ENCODE measurements at regions not wholly inside any gene's neighbourhood (a gene's known extent, or its start where the extent isn't known, plus 50 kb on each side); places are given as distances from the start of the nearest gene placed in this dataset.
"Not testable (repeated sequence)": the region's sequence is repeated elsewhere in the genome, so short reads cannot be mapped to it uniquely, and the experiment has no call there.

GRCh38 chr17:31738067-31738466 is 121.0 kb downstream of the COPRS start:
- no peak for DNase-seq (ENCODE audit: low read depth, low spot score)
- Histone ChIP-seq H3K4me1 (ENCODE audit: control insufficient read depth, insufficient read depth, low read length) (no peaks in the 10 kb centered on the region), H3K4me3 (ENCODE audit: low read length) (no peak overlapping the region), H3K9me3 (ENCODE audit: control insufficient read depth, insufficient read depth, low read length) (no peaks in the 10 kb centered on the region), H3K27me3 (ENCODE audit: control insufficient read depth, insufficient read depth, low read length) (no peaks in the 10 kb centered on the region), H3K36me3 (ENCODE audit: control insufficient read depth, insufficient read depth, low read length) (no peaks in the 10 kb centered on the region), H3K27ac (ENCODE audit: low read length) (no peak overlapping the region)
- WGBS (ENCODE audit: insufficient coverage, insufficient read length), result no CpG with 5 or more reads among the region's 8 CpGs

DNA sequence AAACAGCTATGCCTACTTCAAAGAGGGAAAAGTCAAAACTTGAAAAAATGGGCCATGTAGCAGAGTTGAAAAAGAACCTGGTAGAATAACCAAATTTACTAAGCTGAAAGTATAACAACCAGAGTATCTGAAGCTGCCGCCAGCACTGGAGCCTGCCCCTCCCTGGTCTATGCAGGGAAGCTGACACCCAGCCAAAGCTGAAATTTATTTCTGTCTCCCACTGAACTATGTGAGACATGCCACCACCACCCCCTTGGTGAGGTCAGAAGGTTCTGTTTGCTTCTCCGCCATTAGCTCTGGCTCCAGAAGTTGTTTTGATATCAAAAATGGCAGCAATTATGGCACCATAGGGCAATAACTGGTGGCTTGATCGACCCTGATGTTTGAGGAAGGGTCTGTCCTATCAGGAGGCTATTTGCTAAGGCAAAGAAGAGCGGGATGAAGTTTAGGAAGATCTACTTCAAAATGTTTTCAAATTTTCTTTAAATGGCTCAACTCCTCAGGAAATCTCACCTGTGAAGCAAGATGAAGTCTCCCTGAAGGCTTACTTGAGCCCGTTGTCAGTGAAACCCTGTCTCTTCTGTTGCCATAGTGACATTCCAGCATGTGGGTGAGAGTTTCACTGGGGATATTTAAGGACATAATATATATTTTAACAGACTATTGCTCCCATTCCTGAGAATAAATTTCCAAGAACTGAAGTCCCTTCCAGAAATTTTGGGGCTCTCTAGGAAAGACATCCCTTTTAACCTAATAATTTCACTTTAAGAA is 122.0 kb downstream of the COPRS start:
- H3K27me3 ChIP-seq (ENCODE audit: control insufficient read depth, insufficient read depth, low read length), result no peaks in the 10 kb centered on the region
- no peak overlapping the region for H3K27ac ChIP-seq (ENCODE audit: low read length)

DNA sequence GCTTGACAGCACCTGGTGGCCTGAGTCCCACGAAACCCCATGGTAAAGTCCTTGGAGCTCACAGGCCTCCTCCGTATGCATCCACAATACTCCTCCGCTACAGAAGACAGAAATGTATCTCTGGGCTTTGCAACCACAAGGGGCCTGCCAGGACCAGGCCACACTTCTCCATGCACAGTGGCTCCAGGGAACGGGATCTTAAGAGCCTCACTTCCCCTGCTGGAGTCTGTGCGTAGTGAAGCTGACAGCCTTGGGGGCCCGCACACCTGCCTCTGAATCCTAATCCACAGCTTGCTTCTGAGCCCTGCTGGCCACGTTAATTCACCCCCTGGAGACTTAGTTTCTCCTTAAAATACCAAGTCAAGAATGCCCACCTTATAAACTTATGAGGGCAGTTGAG is 125.7 kb downstream of the COPRS start:
- H3K9me3 ChIP-seq (ENCODE audit: control insufficient read depth, insufficient read depth, low read length), result no peaks in the 10 kb centered on the region
- no CpG with 5 or more reads among the region's 7 CpGs for WGBS (ENCODE audit: insufficient coverage, insufficient read length)
- DNase-seq (ENCODE audit: low read depth, low spot score), result peak; percentile 4

More for the DNA sequence above, 122.0 kb downstream of the COPRS start:
- WGBS (ENCODE audit: insufficient coverage, insufficient read length), result no CpG with 5 or more reads among the region's 5 CpGs
- DNase-seq (ENCODE audit: low read depth, low spot score), result no peak
- Histone ChIP-seq H3K36me3 (ENCODE audit: control insufficient read depth, insufficient read depth, low read length) (no peaks in the 10 kb centered on the region), H3K9me3 (ENCODE audit: control insufficient read depth, insufficient read depth, low read length) (no peaks in the 10 kb centered on the region), H3K4me3 (ENCODE audit: low read length) (no peak overlapping the region), H3K4me1 (ENCODE audit: control insufficient read depth, insufficient read depth, low read length) (no peaks in the 10 kb centered on the region)

DNA sequence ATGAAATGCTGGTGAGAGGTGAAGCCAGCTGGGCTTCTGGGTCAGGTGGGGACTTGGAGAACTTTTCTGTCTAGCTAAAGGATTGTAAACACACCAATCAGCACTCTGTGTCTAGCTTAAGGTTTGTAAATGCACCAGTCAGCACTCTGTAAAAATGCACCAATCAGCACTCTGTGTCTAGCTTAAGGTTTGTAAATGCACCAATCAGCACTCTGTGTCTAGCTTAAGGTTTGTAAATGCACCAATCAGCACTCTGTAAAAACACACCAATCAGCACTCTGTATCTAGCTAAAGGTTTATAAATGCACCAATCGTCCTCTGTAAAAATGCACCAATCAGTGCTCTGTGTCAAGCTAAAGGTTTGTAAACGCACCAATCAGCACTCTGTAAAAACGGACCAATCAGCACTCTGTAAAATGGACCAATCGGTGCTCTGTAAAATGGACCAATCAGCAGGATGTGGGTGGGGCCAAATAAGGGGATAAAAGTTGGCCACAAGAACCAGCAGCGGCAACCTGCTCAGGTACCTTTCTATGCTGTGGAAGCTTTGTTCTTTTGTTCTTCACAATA is 127.4 kb downstream of the COPRS start:
- not testable (repeated sequence) for H3K27ac ChIP-seq (ENCODE audit: low read length); H3K4me1 ChIP-seq (ENCODE audit: control insufficient read depth, insufficient read depth, low read length); DNase-seq (ENCODE audit: low read depth, low spot score); H3K27me3 ChIP-seq (ENCODE audit: control insufficient read depth, insufficient read depth, low read length); H3K4me3 ChIP-seq (ENCODE audit: low read length); H3K36me3 ChIP-seq (ENCODE audit: control insufficient read depth, insufficient read depth, low read length); H3K9me3 ChIP-seq (ENCODE audit: control insufficient read depth, insufficient read depth, low read length)
- no CpG with 5 or more reads among the region's 5 CpGs for WGBS (ENCODE audit: insufficient coverage, insufficient read length)

More for the DNA sequence above, 125.7 kb downstream of the COPRS start:
- no peak overlapping the region for H3K27ac ChIP-seq (ENCODE audit: low read length)
- H3K36me3 ChIP-seq (ENCODE audit: control insufficient read depth, insufficient read depth, low read length), result no peaks in the 10 kb centered on the region
- H3K4me1 ChIP-seq (ENCODE audit: control insufficient read depth, insufficient read depth, low read length), result no peaks in the 10 kb centered on the region
- H3K4me3 ChIP-seq (ENCODE audit: low read length), result no peak overlapping the region
- H3K27me3 ChIP-seq (ENCODE audit: control insufficient read depth, insufficient read depth, low read length), result no peaks in the 10 kb centered on the region

GRCh38 chr17:31731118-31731517 is 127.9 kb downstream of the COPRS start:
- Histone ChIP-seq H3K4me3 (ENCODE audit: low read length) (no peak overlapping the region), H3K4me1 (ENCODE audit: control insufficient read depth, insufficient read depth, low read length) (no peaks in the 10 kb centered on the region), H3K9me3 (ENCODE audit: control insufficient read depth, insufficient read depth, low read length) (no peaks in the 10 kb centered on the region), H3K27ac (ENCODE audit: low read length) (no peak overlapping the region), H3K27me3 (ENCODE audit: control insufficient read depth, insufficient read depth, low read length) (no peaks in the 10 kb centered on the region), H3K36me3 (ENCODE audit: control insufficient read depth, insufficient read depth, low read length) (no peaks in the 10 kb centered on the region)
- no CpG with 5 or more reads among the region's 3 CpGs for WGBS (ENCODE audit: insufficient coverage, insufficient read length)
- DNase-seq (ENCODE audit: low read depth, low spot score), result no peak

- Histone ChIP-seq H3K4me3 (ENCODE audit: low read length) (no peak overlapping the region), H3K9me3 (ENCODE audit: control insufficient read depth, insufficient read depth, low read length) (no peaks in the 10 kb centered on the region), H3K27me3 (ENCODE audit: control insufficient read depth, insufficient read depth, low read length) (no peaks in the 10 kb centered on the region), H3K36me3 (ENCODE audit: control insufficient read depth, insufficient read depth, low read length) (no peaks in the 10 kb centered on the region), H3K27ac (ENCODE audit: low read length) (no peak overlapping the region), H3K4me1 (ENCODE audit: control insufficient read depth, insufficient read depth, low read length) (no peaks in the 10 kb centered on the region)
- no CpG with 5 or more reads among the region's 4 CpGs for WGBS (ENCODE audit: insufficient coverage, insufficient read length)
- no peak for DNase-seq (ENCODE audit: low read depth, low spot score)
Measured at GRCh38 chr17:31726980-31727427, 132.0 kb downstream of the COPRS start.

- Histone ChIP-seq H3K9me3 (ENCODE audit: control insufficient read depth, insufficient read depth, low read length) (no peaks in the 10 kb centered on the region), H3K4me1 (ENCODE audit: control insufficient read depth, insufficient read depth, low read length) (no peaks in the 10 kb centered on the region), H3K27ac (ENCODE audit: low read length) (no peak overlapping the region), H3K27me3 (ENCODE audit: control insufficient read depth, insufficient read depth, low read length) (no peaks in the 10 kb centered on the region), H3K36me3 (ENCODE audit: control insufficient read depth, insufficient read depth, low read length) (no peaks in the 10 kb centered on the region), H3K4me3 (ENCODE audit: low read length) (no peak overlapping the region)
- no CpG with 5 or more reads among the region's 8 CpGs for WGBS (ENCODE audit: insufficient coverage, insufficient read length)
- DNase-seq (ENCODE audit: low read depth, low spot score), result no peak
Measured at GRCh38 chr17:31724619-31725018, 134.4 kb downstream of the COPRS start.

GRCh38 chr17:31724026-31724425 is 135.0 kb downstream of the COPRS start:
- DNase-seq (ENCODE audit: low read depth, low spot score), result no peak
- H3K9me3 ChIP-seq (ENCODE audit: control insufficient read depth, insufficient read depth, low read length), result no peaks in the 10 kb centered on the region
- no peak overlapping the region for H3K27ac ChIP-seq (ENCODE audit: low read length)
- H3K36me3 ChIP-seq (ENCODE audit: control insufficient read depth, insufficient read depth, low read length), result no peaks in the 10 kb centered on the region
- WGBS (ENCODE audit: insufficient coverage, insufficient read length), result no CpG with 5 or more reads among the region's 8 CpGs
- H3K4me3 ChIP-seq (ENCODE audit: low read length), result no peak overlapping the region
- no peaks in the 10 kb centered on the region for H3K4me1 ChIP-seq (ENCODE audit: control insufficient read depth, insufficient read depth, low read length)
- no peaks in the 10 kb centered on the region for H3K27me3 ChIP-seq (ENCODE audit: control insufficient read depth, insufficient read depth, low read length)

DNA sequence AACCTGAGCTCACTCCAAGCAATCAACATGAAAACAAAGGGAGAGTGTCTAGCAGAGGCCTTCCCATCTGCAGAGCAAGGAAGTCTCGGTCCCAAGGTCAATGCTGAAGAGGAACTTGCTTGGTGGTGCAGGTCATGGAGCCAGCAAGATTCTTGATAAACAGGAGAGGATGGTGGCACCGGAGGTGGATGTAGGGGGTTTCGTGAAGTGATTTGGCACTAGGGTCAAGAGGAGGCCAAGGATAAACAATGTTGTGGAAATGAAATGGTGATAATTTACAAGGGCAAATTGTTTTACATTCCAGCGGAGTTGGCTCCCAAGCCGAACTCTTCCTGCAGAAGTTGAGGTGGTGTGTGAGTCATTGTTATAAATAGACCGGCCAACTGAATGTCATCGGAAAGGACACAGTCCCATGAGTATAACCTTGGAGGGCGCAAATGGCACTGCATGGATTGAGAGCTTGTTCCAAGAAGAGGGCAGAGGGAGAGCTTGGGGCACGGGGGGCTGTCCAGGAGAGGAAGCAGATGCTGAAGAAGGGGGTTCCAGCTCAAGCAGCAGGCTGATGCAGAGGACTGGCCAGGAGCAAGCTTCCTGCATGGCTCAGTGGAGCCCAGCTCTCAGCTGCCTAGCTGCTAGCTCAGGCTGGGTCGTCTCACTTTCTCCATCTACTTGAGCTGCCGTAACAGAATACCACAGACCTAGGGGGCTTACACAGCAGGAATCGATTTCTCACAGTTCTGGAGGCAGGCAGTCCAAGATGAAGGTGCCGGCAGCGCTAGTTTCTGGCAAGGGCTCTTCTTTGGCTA is 136.6 kb downstream of the COPRS start:
- WGBS (ENCODE audit: insufficient coverage, insufficient read length), result no CpG with 5 or more reads among the region's 14 CpGs
- Histone ChIP-seq H3K9me3 (ENCODE audit: control insufficient read depth, insufficient read depth, low read length) (no peaks in the 10 kb centered on the region), H3K36me3 (ENCODE audit: control insufficient read depth, insufficient read depth, low read length) (no peaks in the 10 kb centered on the region), H3K4me3 (ENCODE audit: low read length) (no peak overlapping the region), H3K4me1 (ENCODE audit: control insufficient read depth, insufficient read depth, low read length) (no peaks in the 10 kb centered on the region), H3K27ac (ENCODE audit: low read length) (no peak overlapping the region), H3K27me3 (ENCODE audit: control insufficient read depth, insufficient read depth, low read length) (no peaks in the 10 kb centered on the region)
- no peak for DNase-seq (ENCODE audit: low read depth, low spot score)

DNA sequence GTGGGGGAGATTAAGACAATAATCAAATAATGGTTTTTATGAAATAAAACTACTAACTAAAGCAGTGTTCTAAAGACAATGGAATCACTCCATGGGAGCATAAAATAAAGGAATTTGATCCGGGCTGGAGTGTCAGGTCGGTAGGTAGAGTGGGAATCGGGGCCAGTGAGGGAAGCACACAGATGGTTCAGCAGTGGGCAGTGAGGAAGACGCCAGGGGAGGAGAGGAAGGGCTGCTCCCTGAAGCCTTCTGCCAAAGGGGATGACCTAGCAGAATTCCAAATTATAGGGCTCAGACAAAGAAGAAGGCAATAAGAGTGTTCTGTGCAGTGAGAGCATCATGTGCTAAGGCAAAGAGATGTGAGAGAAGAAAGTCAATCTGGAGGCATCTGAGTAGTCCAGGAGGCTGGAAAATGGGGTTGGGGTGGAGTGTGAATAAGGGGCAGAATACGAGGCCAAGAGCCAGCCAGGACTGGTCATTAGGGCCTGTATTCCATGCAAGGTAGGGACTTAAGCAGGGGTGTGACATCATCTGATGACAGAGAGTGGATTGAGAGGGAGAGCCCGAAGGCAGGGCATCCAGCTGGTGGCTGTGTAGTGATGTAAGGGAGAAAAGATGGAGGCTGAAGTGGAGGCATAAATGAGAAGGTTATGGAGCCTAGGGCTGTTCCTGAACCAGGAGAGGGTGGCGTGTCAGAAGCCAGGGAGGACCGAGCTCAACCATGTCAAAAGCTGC is 137.6 kb downstream of the COPRS start:
- no CpG with 5 or more reads among the region's 8 CpGs for WGBS (ENCODE audit: insufficient coverage, insufficient read length)
- H3K9me3 ChIP-seq (ENCODE audit: control insufficient read depth, insufficient read depth, low read length), result no peaks in the 10 kb centered on the region
- DNase-seq (ENCODE audit: low read depth, low spot score), result no peak
- H3K27me3 ChIP-seq (ENCODE audit: control insufficient read depth, insufficient read depth, low read length), result no peaks in the 10 kb centered on the region
- no peak overlapping the region for H3K4me3 ChIP-seq (ENCODE audit: low read length)
- H3K27ac ChIP-seq (ENCODE audit: low read length), result no peak overlapping the region
- H3K4me1 ChIP-seq (ENCODE audit: control insufficient read depth, insufficient read depth, low read length), result no peaks in the 10 kb centered on the region
- H3K36me3 ChIP-seq (ENCODE audit: control insufficient read depth, insufficient read depth, low read length), result no peaks in the 10 kb centered on the region
